Retinal pigment epithelial cell (primary cell): ENCODE measurements at regions not wholly inside any gene's neighbourhood (a gene's known extent, or its start where the extent isn't known, plus 50 kb on each side); places are given as distances from the start of the nearest gene placed in this dataset.

ENCODE experiments used
- DNase-seq: peaks from one replicate; pipeline ENCODE4 v3.0.0-alpha.2; 2010; ENCODE audit warnings: low read depth
- H3K4me3 ChIP-seq: 2 replicates; pipeline ENCODE4 v1.5.1; 2011; ENCODE audit warnings: mild to moderate bottlenecking, low read length, control low read depth, moderate library complexity
- TF ChIP-seq, protein P1 (sequence below): conservative IDR thresholded peaks from 2 replicates; pipeline ENCODE4 v1.5.1; 2011; ENCODE audit warnings: low read depth, low read length, control low read depth, inconsistent platforms

- DNase-seq, result no peak
- no peak overlapping the region for H3K4me3 ChIP-seq
- TF ChIP-seq, protein P1, sequence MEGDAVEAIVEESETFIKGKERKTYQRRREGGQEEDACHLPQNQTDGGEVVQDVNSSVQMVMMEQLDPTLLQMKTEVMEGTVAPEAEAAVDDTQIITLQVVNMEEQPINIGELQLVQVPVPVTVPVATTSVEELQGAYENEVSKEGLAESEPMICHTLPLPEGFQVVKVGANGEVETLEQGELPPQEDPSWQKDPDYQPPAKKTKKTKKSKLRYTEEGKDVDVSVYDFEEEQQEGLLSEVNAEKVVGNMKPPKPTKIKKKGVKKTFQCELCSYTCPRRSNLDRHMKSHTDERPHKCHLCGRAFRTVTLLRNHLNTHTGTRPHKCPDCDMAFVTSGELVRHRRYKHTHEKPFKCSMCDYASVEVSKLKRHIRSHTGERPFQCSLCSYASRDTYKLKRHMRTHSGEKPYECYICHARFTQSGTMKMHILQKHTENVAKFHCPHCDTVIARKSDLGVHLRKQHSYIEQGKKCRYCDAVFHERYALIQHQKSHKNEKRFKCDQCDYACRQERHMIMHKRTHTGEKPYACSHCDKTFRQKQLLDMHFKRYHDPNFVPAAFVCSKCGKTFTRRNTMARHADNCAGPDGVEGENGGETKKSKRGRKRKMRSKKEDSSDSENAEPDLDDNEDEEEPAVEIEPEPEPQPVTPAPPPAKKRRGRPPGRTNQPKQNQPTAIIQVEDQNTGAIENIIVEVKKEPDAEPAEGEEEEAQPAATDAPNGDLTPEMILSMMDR, result no peak
Observed at GRCh38 chr5:171601266-171601881, 181.9 kb downstream of the FGF18 start.

GRCh38 chr5:171603591-171603990 lies 182.0 kb upstream of the SMIM23 start:
- TF ChIP-seq, protein P1, result no peak
- no peak for DNase-seq
- no peak overlapping the region for H3K4me3 ChIP-seq

DNA sequence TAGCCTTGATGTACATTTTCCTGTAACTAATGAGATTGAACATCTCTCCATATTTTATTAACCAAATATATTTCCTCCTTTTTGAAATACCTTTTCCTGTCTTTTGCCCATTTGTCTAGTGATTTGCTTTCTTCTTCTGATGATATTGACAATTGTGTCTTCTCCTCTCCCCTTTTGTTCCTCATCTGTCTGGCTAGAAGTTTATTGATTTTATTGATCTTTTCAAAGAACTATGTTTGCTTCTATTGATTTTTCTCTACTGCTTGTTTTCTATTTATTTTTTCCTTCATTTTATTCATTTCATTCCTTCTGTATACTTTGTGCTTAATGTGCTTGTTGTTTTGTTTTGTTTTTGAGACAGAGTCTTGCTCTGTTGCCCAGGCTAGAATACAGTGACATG lies 181.4 kb upstream of the SMIM23 start:
- TF ChIP-seq, protein P1, result no peak
- H3K4me3 ChIP-seq, result no peak overlapping the region
- DNase-seq, result no peak

DNA sequence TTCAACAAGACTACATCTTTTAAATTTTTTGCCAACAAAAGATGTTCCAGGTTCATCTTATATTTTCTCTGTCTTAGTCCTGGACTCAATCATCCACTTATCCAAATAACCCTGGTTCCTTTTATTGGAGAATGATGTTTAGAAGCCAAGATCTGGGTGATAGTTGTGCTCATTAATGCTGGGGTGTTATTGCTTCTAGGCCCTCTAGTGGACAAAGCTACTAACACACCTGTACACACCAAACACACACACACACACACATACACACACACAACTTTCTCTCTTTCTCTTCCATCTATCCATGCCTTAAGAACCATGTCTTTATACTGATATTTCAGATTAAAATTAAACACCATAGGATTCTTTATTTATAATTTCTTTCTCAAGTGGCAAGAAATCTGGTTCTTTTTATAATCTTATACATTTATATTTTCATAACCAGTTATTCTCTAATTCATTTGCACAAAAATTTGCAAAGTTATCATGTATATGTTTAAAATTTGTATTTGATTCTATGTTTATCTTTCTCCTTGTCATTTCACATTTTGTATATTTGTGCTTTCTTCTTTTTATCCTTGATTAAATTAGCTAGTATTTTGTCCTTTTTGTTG lies 179.1 kb upstream of the SMIM23 start:
- no peak for DNase-seq
- H3K4me3 ChIP-seq, result no peak overlapping the region
- TF ChIP-seq, protein P1, result peak; percentile 50

DNA sequence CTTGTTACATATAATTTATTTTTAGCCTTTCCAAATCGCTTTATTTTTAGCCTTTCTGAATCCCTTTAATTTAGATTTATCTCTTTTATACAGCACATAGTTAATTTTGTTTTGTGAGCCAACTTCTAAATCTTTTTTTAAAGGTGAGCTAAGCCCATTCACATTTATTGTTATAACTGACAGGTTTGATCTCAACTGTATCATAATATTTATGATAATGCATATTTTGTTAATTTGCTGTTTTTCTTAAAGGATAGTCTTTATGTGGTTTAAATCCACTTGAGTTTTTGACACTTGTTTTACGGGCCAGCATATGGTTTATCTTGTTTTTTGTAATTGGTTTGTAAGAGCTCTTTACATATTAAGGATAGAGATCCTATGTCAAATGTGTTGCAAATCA lies 177.8 kb upstream of the SMIM23 start:
- DNase-seq, result no peak
- H3K4me3 ChIP-seq, result no peak overlapping the region
- TF ChIP-seq, protein P1, result no peak

GRCh38 chr5:171609806-171610452 lies 175.7 kb upstream of the SMIM23 start:
- TF ChIP-seq, protein P1, result no peak
- H3K4me3 ChIP-seq, result no peak overlapping the region
- DNase-seq, result no peak

DNA sequence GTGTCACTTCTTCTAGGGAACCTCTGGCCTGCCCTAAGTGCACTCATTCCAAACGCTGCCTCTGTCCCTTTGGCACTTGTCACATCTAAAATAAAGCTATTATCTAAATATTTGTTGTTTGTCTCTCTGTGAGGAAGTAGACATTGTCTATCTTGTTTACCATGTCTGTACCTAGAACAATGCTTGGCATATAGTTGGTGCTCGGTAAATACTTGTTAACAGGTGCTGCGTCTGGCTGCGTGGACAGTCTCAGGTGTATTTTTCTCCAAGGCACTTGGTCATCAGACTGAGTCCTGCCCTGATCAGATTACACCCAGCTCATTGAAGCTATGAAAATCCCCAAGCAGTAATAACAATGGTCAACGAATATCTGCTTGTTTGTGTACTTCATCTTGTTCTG lies 174.9 kb upstream of the SMIM23 start:
- no peak overlapping the region for H3K4me3 ChIP-seq
- TF ChIP-seq, protein P1, result no peak
- no peak for DNase-seq
